ENCODE measurements at regions not wholly inside any gene's neighbourhood (a gene's known extent, or its start where the extent isn't known, plus 50 kb on each side); places are given as distances from the start of the nearest gene placed in this dataset.
"Not testable (repeated sequence)": the region's sequence is repeated elsewhere in the genome, so short reads cannot be mapped to it uniquely, and the experiment has no call there.

GRCh38 chr16:18148132-18148531 lies 188.4 kb downstream of the NPIPA8 start:
- DNase-seq, result not testable (repeated sequence)

- not testable (repeated sequence) for DNase-seq
Observed at GRCh38 chr16:18146601-18147142, 189.9 kb downstream of the NPIPA8 start.

GRCh38 chr16:18142066-18142465 lies 194.5 kb downstream of the NPIPA8 start:
- DNase-seq, result not testable (repeated sequence)

- DNase-seq, result not testable (repeated sequence)
Observed at GRCh38 chr16:18136288-18136687, 200.2 kb downstream of the NPIPA8 start.

GRCh38 chr16:18135024-18135423 lies 201.5 kb downstream of the NPIPA8 start:
- DNase-seq, result not testable (repeated sequence)

- DNase-seq, result not testable (repeated sequence)
Observed at GRCh38 chr16:18131587-18131986, 204.9 kb downstream of the NPIPA8 start.

- not testable (repeated sequence) for DNase-seq
Observed at GRCh38 chr16:18130478-18131120, 205.9 kb downstream of the NPIPA8 start.

GRCh38 chr16:18127033-18127432 lies 209.5 kb downstream of the NPIPA8 start:
- DNase-seq, result not testable (repeated sequence)

- not testable (repeated sequence) for DNase-seq
Observed at GRCh38 chr16:18119092-18119491, 217.4 kb downstream of the NPIPA8 start.

- DNase-seq, result not testable (repeated sequence)
Observed at GRCh38 chr16:18118684-18119083, 217.9 kb downstream of the NPIPA8 start.

- DNase-seq, result not testable (repeated sequence)
Observed at GRCh38 chr16:18118071-18118470, 218.5 kb downstream of the NPIPA8 start.

- not testable (repeated sequence) for DNase-seq
Observed at GRCh38 chr16:18104412-18104811, 232.1 kb downstream of the NPIPA8 start.

- DNase-seq, result not testable (repeated sequence)
Observed at GRCh38 chr16:18101077-18101476, 235.5 kb downstream of the NPIPA8 start.

- DNase-seq, result not testable (repeated sequence)
Observed at GRCh38 chr16:18092605-18093004, 243.9 kb downstream of the NPIPA8 start.

- DNase-seq, result not testable (repeated sequence)
Observed at GRCh38 chr16:18080658-18081363, 255.7 kb downstream of the NPIPA8 start.

- DNase-seq, result not testable (repeated sequence)
Observed at GRCh38 chr16:18077910-18078309, 258.6 kb downstream of the NPIPA8 start.

- DNase-seq, result no peak
Observed at GRCh38 chr16:18072161-18072560, 264.4 kb downstream of the NPIPA8 start.

- DNase-seq, result no peak
Observed at GRCh38 chr16:18069683-18070082, 266.9 kb downstream of the NPIPA8 start.

GRCh38 chr16:18068477-18068876 lies 268.1 kb downstream of the NPIPA8 start:
- DNase-seq, result no peak

- DNase-seq, result no peak
Observed at GRCh38 chr16:18062713-18063112, 273.8 kb downstream of the NPIPA8 start.

GRCh38 chr16:18060351-18060750 lies 276.2 kb downstream of the NPIPA8 start:
- no peak for DNase-seq

GRCh38 chr16:18059577-18059976 lies 277.0 kb downstream of the NPIPA8 start:
- no peak for DNase-seq

- DNase-seq, result no peak
Observed at GRCh38 chr16:18059089-18059488, 277.4 kb downstream of the NPIPA8 start.

- DNase-seq, result no peak
Observed at GRCh38 chr16:18055411-18055916, 281.1 kb downstream of the NPIPA8 start.
